Stomach smooth muscle (tissue), 2 donors: ENCODE measurements at regions not wholly inside any gene's neighbourhood (a gene's known extent, or its start where the extent isn't known, plus 50 kb on each side); places are given as distances from the start of the nearest gene placed in this dataset.
"Not testable (repeated sequence)": the region's sequence is repeated elsewhere in the genome, so short reads cannot be mapped to it uniquely, and the experiment has no call there.

Experiments
- H3K27ac ChIP-seq: one replicate; pipeline ENCODE4 v1.7.0; 2013; ENCODE audit warnings: mild to moderate bottlenecking, low read length, inconsistent platforms
- H3K27me3 ChIP-seq, 2 donors: one replicate each; pipeline ENCODE4 v1.7.0; 2013; ENCODE audit warnings: low read length in 2 of 2; ENCODE audit not compliant: insufficient read depth in 2 of 2, control insufficient read depth in 1 of 2
- H3K36me3 ChIP-seq, 2 donors: one replicate each; pipeline ENCODE4 v1.7.0; 2013; ENCODE audit warnings: low read length in 2 of 2; ENCODE audit not compliant: control insufficient read depth in 2 of 2, insufficient read depth in 2 of 2
- H3K4me1 ChIP-seq: one replicate; pipeline ENCODE4 v1.7.0; 2013; ENCODE audit warnings: low read length; ENCODE audit not compliant: control insufficient read depth, insufficient read depth
- H3K4me3 ChIP-seq, 2 donors: one replicate each; pipeline ENCODE4 v1.7.0; 2013; ENCODE audit warnings: low read length in 2 of 2
- H3K9ac ChIP-seq, 2 donors: one replicate each; pipeline ENCODE4 v1.7.0; 2013; ENCODE audit warnings: low read length in 2 of 2, mild to moderate bottlenecking in 1 of 2
- H3K9me3 ChIP-seq, 2 donors: one replicate each; pipeline ENCODE4 v1.7.0; 2013; ENCODE audit warnings: low read length in 2 of 2; ENCODE audit not compliant: control insufficient read depth in 2 of 2
- donor health status: healthy.
- donor health status: Pancreatic carcinoma.

GRCh38 chr20:4635781-4636180 lies 50.5 kb upstream of the PRNP start:
- Histone ChIP-seq H3K4me3 (no peak overlapping the region), H3K4me1 (no peaks in the 10 kb centered on the region), H3K27me3 (peaks cover 0 to 2% of the 10 kb centered on the region in 2 donors), H3K36me3 (no peaks in the 10 kb centered on the region), H3K9me3 (no peaks in the 10 kb centered on the region), H3K9ac (no peak overlapping the region), H3K27ac (no peak overlapping the region)

- no peak overlapping the region for H3K4me3 ChIP-seq
- no peaks in the 10 kb centered on the region for H3K4me1 ChIP-seq
- no peaks in the 10 kb centered on the region for H3K9me3 ChIP-seq
- no peak overlapping the region for H3K9ac ChIP-seq
- H3K36me3 ChIP-seq = no peaks in the 10 kb centered on the region
- H3K27ac ChIP-seq = no peak overlapping the region
- H3K27me3 ChIP-seq = peaks cover 0 to 2% of the 10 kb centered on the region in 2 donors
Measured at GRCh38 chr20:4635342-4635741, 50.9 kb upstream of the PRNP start.

DNA sequence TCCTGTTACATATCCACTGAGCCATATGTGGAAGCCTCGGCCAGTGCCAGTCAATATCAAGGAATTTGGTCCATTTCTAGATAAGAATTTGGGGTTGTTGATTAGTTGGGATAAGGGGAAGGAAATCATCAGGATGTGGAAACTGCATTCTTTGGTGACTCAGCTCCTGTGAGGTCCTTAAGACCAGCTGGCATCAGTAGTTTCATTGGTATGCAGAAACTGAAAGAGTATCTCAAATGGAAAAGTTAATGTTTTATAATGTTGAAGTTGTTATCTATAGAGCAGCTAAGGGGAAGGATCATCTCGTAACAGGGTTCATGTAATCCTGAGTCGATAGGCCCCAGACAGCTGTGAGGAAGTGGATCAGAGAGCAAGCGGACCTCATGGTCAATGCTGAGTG lies 52.5 kb upstream of the PRNP start:
- Histone ChIP-seq H3K27me3 (peaks cover 0 to 2% of the 10 kb centered on the region in 2 donors), H3K9ac (no peak overlapping the region), H3K4me1 (no peaks in the 10 kb centered on the region), H3K9me3 (no peaks in the 10 kb centered on the region), H3K27ac (no peak overlapping the region), H3K36me3 (no peaks in the 10 kb centered on the region), H3K4me3 (no peak overlapping the region)

DNA sequence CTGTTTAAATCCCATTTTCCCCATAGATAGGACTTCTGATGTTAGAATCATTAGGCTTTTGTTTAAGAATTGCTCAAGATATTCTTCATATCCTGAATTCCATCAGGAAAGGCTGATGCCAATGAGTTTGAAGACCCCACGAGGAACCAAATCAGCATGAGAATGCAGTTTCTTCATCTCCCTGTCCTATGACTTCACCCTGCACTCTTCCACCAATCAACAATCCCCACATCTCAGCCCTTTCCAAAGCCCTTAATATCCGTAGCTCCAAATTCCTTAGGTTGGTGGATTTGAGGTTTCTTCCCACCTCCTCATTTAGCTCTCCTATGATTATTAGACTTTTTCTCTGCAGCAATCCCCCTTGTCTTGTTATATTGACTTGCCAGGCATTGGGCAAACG lies 52.9 kb upstream of the PRNP start:
- H3K9me3 ChIP-seq = no peaks in the 10 kb centered on the region

GRCh38 chr20:4632876-4633275 lies 53.4 kb upstream of the PRNP start:
- Histone ChIP-seq H3K9ac (no peak overlapping the region), H3K4me1 (no peaks in the 10 kb centered on the region), H3K36me3 (no peaks in the 10 kb centered on the region), H3K9me3 (no peaks in the 10 kb centered on the region), H3K27ac (no peak overlapping the region), H3K27me3 (peaks cover 0 to 2% of the 10 kb centered on the region in 2 donors), H3K4me3 (no peak overlapping the region)

More for the DNA sequence above, 52.9 kb upstream of the PRNP start:
- Histone ChIP-seq H3K4me1 (no peaks in the 10 kb centered on the region), H3K4me3 (no peak overlapping the region), H3K27me3 (peaks cover 0 to 2% of the 10 kb centered on the region in 2 donors), H3K27ac (no peak overlapping the region), H3K9ac (no peak overlapping the region), H3K36me3 (no peaks in the 10 kb centered on the region)

DNA sequence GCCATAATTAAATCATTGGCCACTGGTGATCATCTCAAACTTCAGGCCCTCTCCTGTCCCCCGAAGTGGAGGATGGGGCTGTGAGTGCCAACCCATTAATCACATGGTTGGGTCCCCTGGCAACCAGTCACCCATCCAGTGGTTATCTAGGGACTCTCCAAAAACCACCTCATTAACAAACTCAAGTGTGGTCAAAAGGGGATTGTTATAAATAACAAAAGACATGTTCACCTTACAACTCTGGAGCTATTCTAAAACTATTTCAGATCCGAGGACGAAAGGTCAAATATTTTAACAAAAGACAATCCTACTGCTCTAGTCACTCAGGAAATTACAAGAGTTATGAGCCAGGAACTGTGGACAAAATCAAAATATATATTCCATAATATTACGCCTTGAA lies 60.0 kb upstream of the PRNP start:
- no peak overlapping the region for H3K4me3 ChIP-seq
- no peaks in the 10 kb centered on the region for H3K36me3 ChIP-seq
- H3K4me1 ChIP-seq = no peaks in the 10 kb centered on the region
- no peaks in the 10 kb centered on the region for H3K27me3 ChIP-seq
- no peaks in the 10 kb centered on the region for H3K9me3 ChIP-seq
- no peak overlapping the region for H3K27ac ChIP-seq
- no peak overlapping the region for H3K9ac ChIP-seq

DNA sequence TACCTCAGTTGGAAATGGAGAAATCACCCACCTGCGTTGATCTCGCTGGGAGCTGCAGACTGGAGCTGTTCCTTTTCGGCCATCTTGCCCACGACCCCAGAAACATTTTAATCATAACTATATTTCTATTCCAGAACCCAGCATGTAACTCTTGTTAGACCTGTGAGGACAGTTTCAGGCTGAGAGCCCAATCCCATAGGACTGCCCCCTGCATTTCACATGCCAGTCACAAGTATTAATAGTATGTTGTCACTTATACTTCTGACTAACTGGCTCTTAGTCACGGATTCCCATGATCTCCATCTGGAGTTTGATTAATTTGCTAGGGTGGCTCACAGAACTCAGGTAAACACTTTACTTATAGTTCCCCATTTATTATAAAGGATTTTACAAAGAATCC lies 60.6 kb upstream of the PRNP start:
- no peaks in the 10 kb centered on the region for H3K36me3 ChIP-seq
- H3K4me3 ChIP-seq = no peak overlapping the region
- H3K27me3 ChIP-seq = no peaks in the 10 kb centered on the region
- H3K4me1 ChIP-seq = no peaks in the 10 kb centered on the region
- H3K27ac ChIP-seq = no peak overlapping the region
- H3K9me3 ChIP-seq = no peaks in the 10 kb centered on the region
- no peak overlapping the region for H3K9ac ChIP-seq

- not testable (repeated sequence) for H3K9me3 ChIP-seq, H3K27ac ChIP-seq, H3K9ac ChIP-seq, H3K27me3 ChIP-seq, H3K4me1 ChIP-seq, H3K4me3 ChIP-seq, H3K36me3 ChIP-seq
Measured at GRCh38 chr20:4624675-4625336, 61.5 kb upstream of the PRNP start.

GRCh38 chr20:4619144-4619543 lies 67.1 kb upstream of the PRNP start:
- not testable (repeated sequence) for H3K27me3 ChIP-seq, H3K27ac ChIP-seq, H3K4me1 ChIP-seq, H3K36me3 ChIP-seq, H3K4me3 ChIP-seq, H3K9me3 ChIP-seq, H3K9ac ChIP-seq

DNA sequence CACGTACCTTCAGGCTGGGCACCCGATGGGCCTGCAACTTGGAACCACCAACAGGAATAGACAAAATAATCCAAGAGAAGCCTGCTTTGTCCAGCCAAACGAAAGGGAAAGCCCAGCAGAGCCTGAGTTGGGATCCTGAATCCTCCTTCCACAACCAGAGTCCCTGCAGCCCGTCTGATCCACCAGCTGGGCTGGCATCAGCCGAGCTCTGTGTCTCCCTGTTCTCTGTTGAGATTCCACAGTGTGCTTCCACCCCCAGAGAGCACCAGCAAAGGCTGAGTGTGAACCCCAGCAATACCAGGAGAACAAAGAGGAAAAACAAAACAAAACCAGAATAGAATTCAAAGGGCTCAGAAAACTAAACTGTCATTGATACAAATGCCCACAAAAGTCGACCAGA lies 68.8 kb upstream of the PRNP start:
- no peaks in the 10 kb centered on the region for H3K9me3 ChIP-seq
- H3K27ac ChIP-seq = no peak overlapping the region
- no peak overlapping the region for H3K9ac ChIP-seq
- peaks cover 9% of the 10 kb centered on the region for H3K4me1 ChIP-seq
- no peaks in the 10 kb centered on the region for H3K27me3 ChIP-seq
- no peak overlapping the region for H3K4me3 ChIP-seq
- no peaks in the 10 kb centered on the region for H3K36me3 ChIP-seq

- H3K27me3 ChIP-seq = no peaks in the 10 kb centered on the region
- no peaks in the 10 kb centered on the region for H3K36me3 ChIP-seq
- no peak overlapping the region for H3K4me3 ChIP-seq
- H3K9ac ChIP-seq = no peak overlapping the region
- H3K4me1 ChIP-seq = peaks cover 9% of the 10 kb centered on the region
- no peak overlapping the region for H3K27ac ChIP-seq
- H3K9me3 ChIP-seq = no peaks in the 10 kb centered on the region
Measured at GRCh38 chr20:4617019-4617418, 69.2 kb upstream of the PRNP start.
